Prostate gland (tissue), 2 donors: ENCODE measurements at regions not wholly inside any gene's neighbourhood (a gene's known extent, or its start where the extent isn't known, plus 50 kb on each side); places are given as distances from the start of the nearest gene placed in this dataset.

Experiments used
- POLR2A ChIP-seq: fragments of 450-650 bp; IDR thresholded peaks from one replicate; pipeline ENCODE4 v1.6.1; 2016; ENCODE audit warnings: antibody characterized with exemption, mild to moderate bottlenecking
- TF ChIP-seq, protein P1 (sequence below), 4 experiments: fragments of 200-600 bp in 2 of 4; fragments of 450-650 bp in 2 of 4; sonication (generic) in 2 of 4; IDR thresholded peaks; 1 replicate in 3 of 4; 2 replicates in 1 of 4; pipeline ENCODE4 v1.5.1; 2016 to 2019; ENCODE audit warnings: antibody characterized with exemption in 4 of 4, mild to moderate bottlenecking in 2 of 4, moderate library complexity in 2 of 4

DNA sequence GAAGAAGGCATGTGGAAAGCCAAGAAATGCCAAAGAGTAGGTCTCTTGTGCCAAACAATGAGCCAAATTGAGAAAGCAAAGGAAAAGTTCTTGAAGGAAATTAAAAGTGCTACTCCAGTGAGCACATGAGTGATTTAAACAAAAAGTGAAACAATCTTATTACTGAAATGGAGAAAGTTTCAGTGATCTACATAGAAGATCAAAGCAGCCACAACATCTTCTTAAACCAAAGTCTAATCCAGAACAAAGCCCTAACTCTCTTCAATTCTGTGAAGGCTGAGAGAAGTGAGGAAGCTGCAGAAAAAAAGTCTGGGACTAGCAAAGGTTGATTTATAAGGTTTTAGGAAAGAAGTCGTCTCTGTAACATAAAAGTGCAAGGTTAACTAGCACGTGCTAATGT, 259.6 kb downstream of the FLRT2 start:
- TF ChIP-seq, protein P1, sequence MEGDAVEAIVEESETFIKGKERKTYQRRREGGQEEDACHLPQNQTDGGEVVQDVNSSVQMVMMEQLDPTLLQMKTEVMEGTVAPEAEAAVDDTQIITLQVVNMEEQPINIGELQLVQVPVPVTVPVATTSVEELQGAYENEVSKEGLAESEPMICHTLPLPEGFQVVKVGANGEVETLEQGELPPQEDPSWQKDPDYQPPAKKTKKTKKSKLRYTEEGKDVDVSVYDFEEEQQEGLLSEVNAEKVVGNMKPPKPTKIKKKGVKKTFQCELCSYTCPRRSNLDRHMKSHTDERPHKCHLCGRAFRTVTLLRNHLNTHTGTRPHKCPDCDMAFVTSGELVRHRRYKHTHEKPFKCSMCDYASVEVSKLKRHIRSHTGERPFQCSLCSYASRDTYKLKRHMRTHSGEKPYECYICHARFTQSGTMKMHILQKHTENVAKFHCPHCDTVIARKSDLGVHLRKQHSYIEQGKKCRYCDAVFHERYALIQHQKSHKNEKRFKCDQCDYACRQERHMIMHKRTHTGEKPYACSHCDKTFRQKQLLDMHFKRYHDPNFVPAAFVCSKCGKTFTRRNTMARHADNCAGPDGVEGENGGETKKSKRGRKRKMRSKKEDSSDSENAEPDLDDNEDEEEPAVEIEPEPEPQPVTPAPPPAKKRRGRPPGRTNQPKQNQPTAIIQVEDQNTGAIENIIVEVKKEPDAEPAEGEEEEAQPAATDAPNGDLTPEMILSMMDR (IDR thresholded peaks at IDR 0.05), result no peak
- TF ChIP-seq POLR2A, result no peak
